Transverse colon (tissue), 4 donors: ENCODE measurements at regions not wholly inside any gene's neighbourhood (a gene's known extent, or its start where the extent isn't known, plus 50 kb on each side); places are given as distances from the start of the nearest gene placed in this dataset.

ENCODE experiments used
- DNase-seq: peaks from one replicate; pipeline ENCODE4 v3.0.0-alpha.2; 2019
- H3K27ac ChIP-seq, 4 donors: fragments of 200-600 bp; sonication (generic); 2 replicates each; pipeline ENCODE4 v1.5.1; 2016 to 2018; ENCODE audit warnings: inconsistent platforms in 4 of 4
- H3K27me3 ChIP-seq: fragments of 200-600 bp; sonication (generic); 2 replicates; pipeline ENCODE4 v1.5.1; 2017; ENCODE audit warnings: inconsistent platforms
- H3K36me3 ChIP-seq, 4 donors: fragments of 200-600 bp; sonication (generic); 2 replicates each; pipeline ENCODE4 v1.5.1; 2017 to 2019; ENCODE audit warnings: inconsistent platforms in 4 of 4
- H3K4me1 ChIP-seq, 4 donors: fragments of 200-600 bp; sonication (generic); 2 replicates each; pipeline ENCODE4 v1.5.1; 2017 to 2020; ENCODE audit warnings: inconsistent platforms in 4 of 4
- H3K4me3 ChIP-seq, 4 donors: fragments of 200-600 bp; sonication (generic); 1 replicate in 1 of 4; 2 replicates in 3 of 4; pipeline versions ENCODE4 v1.5.1 to v1.6.1; 2017 to 2019; ENCODE audit warnings: inconsistent platforms in 4 of 4
- H3K9me3 ChIP-seq, 2 donors: fragments of 200-600 bp; sonication (generic); 2 replicates each; pipeline ENCODE4 v1.5.1; 2017 to 2019; ENCODE audit warnings: inconsistent platforms in 2 of 2
- EP300 ChIP-seq: sonication (generic); formaldehyde crosslinking; IDR thresholded peaks from one replicate; pipeline ENCODE4 v1.6.1; 2017; ENCODE audit warnings: antibody characterized with exemption, low read depth
- POLR2A ChIP-seq: fragments of 450-650 bp; IDR thresholded peaks from one replicate; pipeline ENCODE4 v1.6.1; 2016; ENCODE audit warnings: antibody characterized with exemption, mild to moderate bottlenecking, moderate library complexity
- POLR2AphosphoS5 ChIP-seq, 3 donors: sonication (generic); formaldehyde crosslinking; IDR thresholded peaks; one replicate each; pipeline ENCODE4 v1.6.1; 2016; ENCODE audit warnings: antibody characterized with exemption in 3 of 3
- WGBS, 2 donors: methylation state at CpG; one replicate each; pipeline ENCODE4 v1.1.5; 2018; ENCODE audit warnings: low coverage in 1 of 2; 5-methylcytosine and 5-hydroxymethylcytosine counted together
- in situ Hi-C, 4 donors: fragments of 200-750 bp; cut with MboI; loops; one replicate each; pipeline versions ENCODE4 v1.15.0 to v1.15.1; 2017; ENCODE audit warnings: low sequenced_read_pairs in 3 of 4, low pct_ligation_motif_present in 1 of 4, low pct_unique_long_range_greater_than_20kb in 1 of 4
- intact Hi-C: fragments of 100-400 bp; cut with DNase I; formaldehyde crosslinking; loops from one replicate; pipeline ENCODE4 v1.15.1; 2023; ENCODE audit warnings: low total_unique reads
- TF ChIP-seq, protein P1 (sequence below), 5 experiments: fragments of 200-600 bp in 3 of 5; fragments of 450-650 bp in 2 of 5; sonication (generic) in 3 of 5; IDR thresholded peaks; 1 replicate in 2 of 5; 2 replicates in 3 of 5; pipeline ENCODE4 v1.5.1; 2016 to 2017; ENCODE audit warnings: antibody characterized with exemption in 5 of 5, inconsistent platforms in 3 of 5, mild to moderate bottlenecking in 2 of 5, moderate library complexity in 1 of 5

- intact Hi-C loops: no loop called here
- TF ChIP-seq, protein P1, sequence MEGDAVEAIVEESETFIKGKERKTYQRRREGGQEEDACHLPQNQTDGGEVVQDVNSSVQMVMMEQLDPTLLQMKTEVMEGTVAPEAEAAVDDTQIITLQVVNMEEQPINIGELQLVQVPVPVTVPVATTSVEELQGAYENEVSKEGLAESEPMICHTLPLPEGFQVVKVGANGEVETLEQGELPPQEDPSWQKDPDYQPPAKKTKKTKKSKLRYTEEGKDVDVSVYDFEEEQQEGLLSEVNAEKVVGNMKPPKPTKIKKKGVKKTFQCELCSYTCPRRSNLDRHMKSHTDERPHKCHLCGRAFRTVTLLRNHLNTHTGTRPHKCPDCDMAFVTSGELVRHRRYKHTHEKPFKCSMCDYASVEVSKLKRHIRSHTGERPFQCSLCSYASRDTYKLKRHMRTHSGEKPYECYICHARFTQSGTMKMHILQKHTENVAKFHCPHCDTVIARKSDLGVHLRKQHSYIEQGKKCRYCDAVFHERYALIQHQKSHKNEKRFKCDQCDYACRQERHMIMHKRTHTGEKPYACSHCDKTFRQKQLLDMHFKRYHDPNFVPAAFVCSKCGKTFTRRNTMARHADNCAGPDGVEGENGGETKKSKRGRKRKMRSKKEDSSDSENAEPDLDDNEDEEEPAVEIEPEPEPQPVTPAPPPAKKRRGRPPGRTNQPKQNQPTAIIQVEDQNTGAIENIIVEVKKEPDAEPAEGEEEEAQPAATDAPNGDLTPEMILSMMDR (IDR thresholded peaks at IDR 0.05): no peak
- TF ChIP-seq POLR2AphosphoS5 (IDR thresholded peaks at IDR 0.05) (no peak), EP300 (no peak), POLR2A (no peak)
- Histone ChIP-seq H3K27me3 (no peaks in the 10 kb centered on the region), H3K4me1 (no peaks in the 10 kb centered on the region), H3K27ac (no peak overlapping the region), H3K36me3 (no peaks in the 10 kb centered on the region), H3K9me3 (no peaks in the 10 kb centered on the region), H3K4me3 (no peak overlapping the region)
- in situ Hi-C loops: no loop called here
- 77 to 89% methylated on average over 2 of the region's 2 CpGs for WGBS, 2 donors
- DNase-seq: no peak
Observed at GRCh38 chr1:198858033-198858432, 219.2 kb downstream of the PTPRC start.

DNA sequence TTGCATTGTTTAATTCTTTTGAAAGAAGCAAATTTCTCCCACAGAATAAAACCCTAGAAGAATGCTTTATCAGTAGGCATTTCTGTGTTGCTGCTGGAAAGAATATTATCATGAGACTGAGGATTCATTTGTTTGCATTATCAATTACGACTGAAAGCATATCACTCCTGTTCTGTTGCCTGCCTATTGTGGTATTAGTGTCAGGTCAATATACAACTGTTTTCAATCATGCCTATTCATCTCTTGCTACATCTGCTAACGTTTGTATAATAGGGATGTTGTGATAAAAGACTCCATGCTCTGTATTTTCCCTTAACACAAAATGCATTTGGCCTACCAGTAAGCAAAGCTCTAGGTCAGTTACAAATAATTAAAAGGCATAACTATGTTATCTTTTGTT is 221.5 kb downstream of the PTPRC start:
- whole genome bisulfite sequencing, 2 donors: 72 to 75% methylated on average over 2 of the region's 2 CpGs
- TF ChIP-seq POLR2A (no peak), POLR2AphosphoS5 (IDR thresholded peaks at IDR 0.05) (no peak)
- TF ChIP-seq, protein P1 (IDR thresholded peaks at IDR 0.05): no peak
- in situ Hi-C loops: no loop called here

GRCh38 chr1:198861636-198862035 is 222.8 kb downstream of the PTPRC start:
- no peaks in the 10 kb centered on the region for H3K36me3 ChIP-seq
- no peaks in the 10 kb centered on the region for H3K9me3 ChIP-seq
- in situ Hi-C loops (no loop called here), intact Hi-C loops (no loop called here)
- DNase-seq: no peak
- no peaks in the 10 kb centered on the region for H3K4me1 ChIP-seq
- no peaks in the 10 kb centered on the region for H3K27me3 ChIP-seq
- 74 to 80% methylated on average over 2 of the region's 2 CpGs for WGBS, 2 donors
- no peak overlapping the region for H3K27ac ChIP-seq
- TF ChIP-seq EP300: no peak
- no peak for TF ChIP-seq POLR2AphosphoS5 (IDR thresholded peaks at IDR 0.05)
- no peak for TF ChIP-seq POLR2A
- TF ChIP-seq, protein P1 (IDR thresholded peaks at IDR 0.05): no peak
- no peak overlapping the region for H3K4me3 ChIP-seq

More for the DNA sequence above, 221.5 kb downstream of the PTPRC start:
- Histone ChIP-seq H3K27ac (no peak overlapping the region), H3K9me3 (no peaks in the 10 kb centered on the region), H3K4me3 (no peak overlapping the region), H3K27me3 (no peaks in the 10 kb centered on the region), H3K36me3 (no peaks in the 10 kb centered on the region), H3K4me1 (no peaks in the 10 kb centered on the region)
- DNase-seq: no peak
- intact Hi-C loops: no loop called here

DNA sequence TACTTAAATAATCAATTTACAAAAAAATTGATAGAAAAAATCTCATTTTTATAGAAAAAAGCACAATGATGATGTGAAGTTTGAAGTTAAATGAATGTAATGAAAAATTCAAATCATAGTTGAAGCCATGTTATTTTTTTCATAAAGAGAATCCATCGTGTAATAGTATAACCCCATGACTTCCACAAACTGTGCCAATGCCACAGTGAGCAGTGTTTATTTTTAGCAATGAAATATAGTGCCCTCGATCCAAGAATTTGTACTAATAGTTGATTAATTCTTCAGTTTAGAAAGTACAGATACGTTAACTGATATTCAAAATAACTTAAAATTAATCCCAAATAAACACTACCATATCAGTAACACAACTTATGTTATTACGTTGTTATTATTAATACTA is 225.9 kb downstream of the PTPRC start:
- Histone ChIP-seq H3K4me3 (no peak overlapping the region), H3K36me3 (no peaks in the 10 kb centered on the region), H3K27me3 (no peaks in the 10 kb centered on the region), H3K27ac (no peak overlapping the region), H3K9me3 (no peaks in the 10 kb centered on the region), H3K4me1 (no peaks in the 10 kb centered on the region)
- intact Hi-C loops: no loop called here
- in situ Hi-C loops: no loop called here
- no peak for TF ChIP-seq POLR2AphosphoS5 (IDR thresholded peaks at IDR 0.05)
- TF ChIP-seq POLR2A: no peak
- TF ChIP-seq EP300: no peak
- TF ChIP-seq, protein P1 (IDR thresholded peaks at IDR 0.05): no peak
- WGBS, 2 donors: 87 to 89% methylated on average over 4 of the region's 4 CpGs
- no peak for DNase-seq
